Body of pancreas (tissue), 4 donors: ENCODE measurements at regions not wholly inside any gene's neighbourhood (a gene's known extent, or its start where the extent isn't known, plus 50 kb on each side); places are given as distances from the start of the nearest gene placed in this dataset.
"Not testable (repeated sequence)": the region's sequence is repeated elsewhere in the genome, so short reads cannot be mapped to it uniquely, and the experiment has no call there.

Source experiments
- ATAC-seq: fragments of 150-250 bp; one replicate; pipeline ENCODE4 v1.9.1; 2016
- DNase-seq, 4 donors: peaks; one replicate each; pipeline ENCODE4 v3.0.0-alpha.2; 2019
- H3K27ac ChIP-seq, 4 donors: fragments of 200-600 bp; sonication (generic); 1 replicate in 3 of 4; 2 replicates in 1 of 4; pipeline versions ENCODE4 v1.5.1 to v1.6.1; 2016 to 2019; ENCODE audit warnings: mild to moderate bottlenecking in 1 of 4, mixed read lengths in 1 of 4, moderate library complexity in 1 of 4
- H3K27me3 ChIP-seq, 2 donors: fragments of 200-600 bp; sonication (generic); one replicate each; pipeline ENCODE4 v1.6.0; 2016; ENCODE audit warnings: mild to moderate bottlenecking in 1 of 2
- H3K36me3 ChIP-seq, 2 donors: fragments of 200-600 bp; sonication (generic); replicated peaks in 1 of 2; 2 replicates each; pipeline ENCODE4 v1.5.1; 2016; ENCODE audit warnings: low read depth in 2 of 2; ENCODE audit not compliant: insufficient read depth in 1 of 2
- H3K4me1 ChIP-seq: fragments of 200-600 bp; sonication (generic); one replicate; pipeline ENCODE4 v1.6.0; 2016
- H3K4me3 ChIP-seq, 2 donors: fragments of 200-600 bp; sonication (generic); 1 replicate in 1 of 2; 2 replicates in 1 of 2; pipeline ENCODE4 v1.5.1; 2016 to 2019
- H3K9me3 ChIP-seq, 3 donors: fragments of 200-600 bp; sonication (generic); 1 replicate in 2 of 3; 2 replicates in 1 of 3; pipeline ENCODE4 v1.5.1; 2016
- CTCF ChIP-seq, 7 experiments: fragments of 450-650 bp in 4 of 7; fragments of 200-600 bp in 3 of 7; sonication (generic) in 3 of 7; IDR thresholded peaks; one replicate each; pipeline ENCODE4 v1.5.1; 2016 to 2019; ENCODE audit warnings: antibody characterized with exemption in 7 of 7
- POLR2A ChIP-seq, 3 donors: fragments of 450-650 bp; IDR thresholded peaks; one replicate each; pipeline ENCODE4 v1.6.1; 2016; ENCODE audit warnings: antibody characterized with exemption in 3 of 3, mild to moderate bottlenecking in 2 of 3
- WGBS, 2 donors: methylation state at CpG; one replicate each; pipeline ENCODE4 v1.1.5; 2017; 5-methylcytosine and 5-hydroxymethylcytosine counted together
- intact Hi-C: fragments of 100-400 bp; cut with DNase I; formaldehyde crosslinking; loops from one replicate; pipeline ENCODE4 v1.15.1; 2023

- 55 to 61% methylated on average over 4 of the region's 4 CpGs for WGBS, 2 donors
- Histone ChIP-seq H3K36me3 (no peaks in the 10 kb centered on the region), H3K27me3 (no peaks in the 10 kb centered on the region), H3K9me3 (no peaks in the 10 kb centered on the region), H3K4me3 (no peak overlapping the region), H3K4me1 (no peaks in the 10 kb centered on the region), H3K27ac (no peak overlapping the region)
- ATAC-seq (no peak), DNase-seq (no peak)
- intact Hi-C loops = no loop called here
- no peak for TF ChIP-seq POLR2A (IDR thresholded peaks at IDR 0.05)
These were observed 1304.2 kb upstream of the ADGRL4 start for GRCh38 chr1:80310703-80311245.

- 70 to 79% methylated on average over 2 of the region's 2 CpGs for WGBS, 2 donors
- TF ChIP-seq POLR2A (IDR thresholded peaks at IDR 0.05) (no peak), CTCF (IDR thresholded peaks at IDR 0.05) (no peak)
- H3K4me3 ChIP-seq = no peak overlapping the region
- ATAC-seq = no peak
- H3K36me3 ChIP-seq = no peaks in the 10 kb centered on the region
- no peak for DNase-seq
- no peak overlapping the region for H3K27ac ChIP-seq
- H3K9me3 ChIP-seq = no peaks in the 10 kb centered on the region
- intact Hi-C loops = no loop called here
- no peaks in the 10 kb centered on the region for H3K27me3 ChIP-seq
- H3K4me1 ChIP-seq = no peaks in the 10 kb centered on the region
These were observed 1298.9 kb upstream of the ADGRL4 start for GRCh38 chr1:80305466-80305865.

GRCh38 chr1:80293818-80294217, 1287.3 kb upstream of the ADGRL4 start:
- H3K36me3 ChIP-seq = no peaks in the 10 kb centered on the region
- no peaks in the 10 kb centered on the region for H3K9me3 ChIP-seq
- no peaks in the 10 kb centered on the region for H3K27me3 ChIP-seq
- DNase-seq (no peak), ATAC-seq (no peak)
- WGBS, 2 donors = 45 to 57% methylated on average over 3 of the region's 3 CpGs
- no peak overlapping the region for H3K4me3 ChIP-seq
- no peaks in the 10 kb centered on the region for H3K4me1 ChIP-seq
- H3K27ac ChIP-seq = no peak overlapping the region
- TF ChIP-seq CTCF (IDR thresholded peaks at IDR 0.05) (no peak), POLR2A (IDR thresholded peaks at IDR 0.05) (no peak)
- intact Hi-C loops = no loop called here

- H3K4me1 ChIP-seq, DNase-seq, H3K36me3 ChIP-seq, intact Hi-C loops, H3K27me3 ChIP-seq, ATAC-seq, H3K9me3 ChIP-seq, H3K4me3 ChIP-seq, H3K27ac ChIP-seq: not testable (repeated sequence)
- 65 to 68% methylated on average over 3 of the region's 3 CpGs for WGBS, 2 donors
These were observed 1282.2 kb upstream of the ADGRL4 start for GRCh38 chr1:80288750-80289149.

- ATAC-seq (no peak), DNase-seq (no peak)
- intact Hi-C loops = no loop called here
- Histone ChIP-seq H3K27ac (no peak overlapping the region), H3K4me1 (no peaks in the 10 kb centered on the region), H3K27me3 (no peaks in the 10 kb centered on the region), H3K9me3 (no peaks in the 10 kb centered on the region), H3K36me3 (no peaks in the 10 kb centered on the region), H3K4me3 (no peak overlapping the region)
- WGBS, 2 donors = 59 to 73% methylated on average over 4 of the region's 4 CpGs
- TF ChIP-seq CTCF (IDR thresholded peaks at IDR 0.05) (no peak), POLR2A (IDR thresholded peaks at IDR 0.05) (no peak)
These were observed 1276.0 kb upstream of the ADGRL4 start for GRCh38 chr1:80282536-80282935.

GRCh38 chr1:80278936-80279335, 1272.4 kb upstream of the ADGRL4 start:
- H3K27ac ChIP-seq = no peak overlapping the region
- no peaks in the 10 kb centered on the region for H3K36me3 ChIP-seq
- DNase-seq (no peak), ATAC-seq (no peak)
- intact Hi-C loops = no loop called here
- H3K4me3 ChIP-seq = no peak overlapping the region
- H3K27me3 ChIP-seq = no peaks in the 10 kb centered on the region
- H3K4me1 ChIP-seq = no peaks in the 10 kb centered on the region
- no peak for TF ChIP-seq CTCF (IDR thresholded peaks at IDR 0.05)
- no peak for TF ChIP-seq POLR2A (IDR thresholded peaks at IDR 0.05)
- H3K9me3 ChIP-seq = no peaks in the 10 kb centered on the region
